ENCODE measurements at regions not wholly inside any gene's neighbourhood (a gene's known extent, or its start where the extent isn't known, plus 50 kb on each side); places are given as distances from the start of the nearest gene placed in this dataset.

DNA sequence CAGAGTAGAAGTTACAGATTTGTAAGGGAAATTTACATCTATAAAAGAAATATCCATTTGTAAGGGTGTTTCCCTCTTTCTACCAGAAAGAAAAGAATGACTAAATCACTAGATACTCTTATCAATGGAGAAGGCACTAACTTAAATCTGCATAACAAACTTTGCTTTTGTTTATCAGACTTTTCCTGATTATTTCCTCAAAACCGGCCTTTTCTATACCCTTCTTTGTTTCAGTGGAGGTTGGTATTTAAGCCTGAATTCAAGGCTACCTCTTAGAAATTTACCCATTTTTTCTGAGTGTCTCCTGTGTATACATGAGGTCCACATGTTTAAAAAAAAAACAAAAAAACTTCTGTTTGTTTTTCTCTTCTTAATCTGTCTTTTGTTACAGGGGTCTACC, 80.4 kb upstream of the GRPR start:
- Mint-ChIP-seq H3K9me3 (ENCODE audit: unreplicated experiment) (no peaks in the 10 kb centered on the region), H3K27me3 (ENCODE audit: low read depth, unreplicated experiment) (no peaks in the 10 kb centered on the region), H3K4me3 (ENCODE audit: unreplicated experiment) (no peak overlapping the region), H3K4me1 (ENCODE audit: low read depth, unreplicated experiment) (no peaks in the 10 kb centered on the region), H3K36me3 (ENCODE audit: low read depth, unreplicated experiment) (no peaks in the 10 kb centered on the region), H3K27ac (ENCODE audit: unreplicated experiment) (no peak overlapping the region)
- FAIRE-seq (no peak), DNase-seq (ENCODE audit: low read depth) (no peak)
- TF ChIP-seq EZH2 (IDR thresholded peaks at IDR 0.05; ENCODE audit: insufficient read depth, low read length), result no peak
- TF ChIP-seq, protein P1, sequence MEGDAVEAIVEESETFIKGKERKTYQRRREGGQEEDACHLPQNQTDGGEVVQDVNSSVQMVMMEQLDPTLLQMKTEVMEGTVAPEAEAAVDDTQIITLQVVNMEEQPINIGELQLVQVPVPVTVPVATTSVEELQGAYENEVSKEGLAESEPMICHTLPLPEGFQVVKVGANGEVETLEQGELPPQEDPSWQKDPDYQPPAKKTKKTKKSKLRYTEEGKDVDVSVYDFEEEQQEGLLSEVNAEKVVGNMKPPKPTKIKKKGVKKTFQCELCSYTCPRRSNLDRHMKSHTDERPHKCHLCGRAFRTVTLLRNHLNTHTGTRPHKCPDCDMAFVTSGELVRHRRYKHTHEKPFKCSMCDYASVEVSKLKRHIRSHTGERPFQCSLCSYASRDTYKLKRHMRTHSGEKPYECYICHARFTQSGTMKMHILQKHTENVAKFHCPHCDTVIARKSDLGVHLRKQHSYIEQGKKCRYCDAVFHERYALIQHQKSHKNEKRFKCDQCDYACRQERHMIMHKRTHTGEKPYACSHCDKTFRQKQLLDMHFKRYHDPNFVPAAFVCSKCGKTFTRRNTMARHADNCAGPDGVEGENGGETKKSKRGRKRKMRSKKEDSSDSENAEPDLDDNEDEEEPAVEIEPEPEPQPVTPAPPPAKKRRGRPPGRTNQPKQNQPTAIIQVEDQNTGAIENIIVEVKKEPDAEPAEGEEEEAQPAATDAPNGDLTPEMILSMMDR (IDR thresholded peaks at IDR 0.05; ENCODE audit: insufficient read depth, low read depth, low read length), result no peak
- H3K27me3 ChIP-seq (ENCODE audit: insufficient read depth, low read length), result no peaks in the 10 kb centered on the region
- H3K9ac ChIP-seq (ENCODE audit: low read length), result no peak overlapping the region
- no peak overlapping the region for H3K4me3 ChIP-seq (ENCODE audit: insufficient read depth, low read depth, low read length)
- H3K9me3 ChIP-seq (ENCODE audit: insufficient read depth, low read depth, low read length), result no peaks in the 10 kb centered on the region
- H3K36me3 ChIP-seq (ENCODE audit: insufficient read depth, low read length), result no peaks in the 10 kb centered on the region
- H3K79me2 ChIP-seq (ENCODE audit: insufficient read depth, low read length), result no peaks in the 10 kb centered on the region
- no peak overlapping the region for H3K27ac ChIP-seq (ENCODE audit: low read depth, low read length)
- H3K4me2 ChIP-seq (ENCODE audit: low read length), result no peak overlapping the region
- no peaks in the 10 kb centered on the region for H4K20me1 ChIP-seq (ENCODE audit: insufficient read depth, low read length)
- no peaks in the 10 kb centered on the region for H3K4me1 ChIP-seq (ENCODE audit: insufficient read depth, low read length)
- H2AFZ ChIP-seq (ENCODE audit: low read depth, low read length), result no peak overlapping the region

DNA sequence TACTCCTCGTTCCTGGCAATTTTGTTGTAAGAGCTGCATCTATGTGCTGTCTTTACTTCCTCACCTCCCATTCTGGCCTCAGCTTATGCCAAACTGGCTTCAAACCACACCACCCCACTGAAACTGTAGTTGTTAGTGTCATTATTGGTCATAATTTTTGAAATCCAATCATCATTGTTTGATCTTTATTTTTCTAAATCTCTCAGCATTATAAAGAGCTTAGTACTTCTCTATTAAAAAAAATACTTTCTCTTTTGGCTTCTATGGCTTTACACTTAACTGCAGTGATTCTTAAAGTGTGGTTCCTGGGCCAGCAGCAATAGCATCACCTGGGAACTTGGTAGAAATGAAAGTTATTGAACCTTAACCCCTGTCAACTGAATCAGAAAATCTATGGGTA, 83.5 kb upstream of the GRPR start:
- H3K4me1 ChIP-seq (ENCODE audit: insufficient read depth, low read length), result no peaks in the 10 kb centered on the region
- Mint-ChIP-seq H3K27me3 (ENCODE audit: low read depth, unreplicated experiment) (no peaks in the 10 kb centered on the region), H3K27ac (ENCODE audit: unreplicated experiment) (no peak overlapping the region), H3K36me3 (ENCODE audit: low read depth, unreplicated experiment) (no peaks in the 10 kb centered on the region), H3K4me1 (ENCODE audit: low read depth, unreplicated experiment) (no peaks in the 10 kb centered on the region), H3K9me3 (ENCODE audit: unreplicated experiment) (no peaks in the 10 kb centered on the region), H3K4me3 (ENCODE audit: unreplicated experiment) (no peak overlapping the region)
- H3K36me3 ChIP-seq (ENCODE audit: insufficient read depth, low read length), result no peaks in the 10 kb centered on the region
- H3K9me3 ChIP-seq (ENCODE audit: insufficient read depth, low read depth, low read length), result no peaks in the 10 kb centered on the region
- DNase-seq (ENCODE audit: low read depth) (no peak), FAIRE-seq (no peak)
- H3K4me2 ChIP-seq (ENCODE audit: low read length), result no peak overlapping the region
- no peak for TF ChIP-seq EZH2 (IDR thresholded peaks at IDR 0.05; ENCODE audit: insufficient read depth, low read length)
- TF ChIP-seq, protein P1 (IDR thresholded peaks at IDR 0.05; ENCODE audit: insufficient read depth, low read depth, low read length), result no peak
- no peaks in the 10 kb centered on the region for H4K20me1 ChIP-seq (ENCODE audit: insufficient read depth, low read length)
- no peaks in the 10 kb centered on the region for H3K27me3 ChIP-seq (ENCODE audit: insufficient read depth, low read length)
- no peaks in the 10 kb centered on the region for H3K79me2 ChIP-seq (ENCODE audit: insufficient read depth, low read length)
- no peak overlapping the region for H3K27ac ChIP-seq (ENCODE audit: low read depth, low read length)
- H3K4me3 ChIP-seq (ENCODE audit: insufficient read depth, low read depth, low read length), result no peak overlapping the region
- no peak overlapping the region for H3K9ac ChIP-seq (ENCODE audit: low read length)
- no peak overlapping the region for H2AFZ ChIP-seq (ENCODE audit: low read depth, low read length)

DNA sequence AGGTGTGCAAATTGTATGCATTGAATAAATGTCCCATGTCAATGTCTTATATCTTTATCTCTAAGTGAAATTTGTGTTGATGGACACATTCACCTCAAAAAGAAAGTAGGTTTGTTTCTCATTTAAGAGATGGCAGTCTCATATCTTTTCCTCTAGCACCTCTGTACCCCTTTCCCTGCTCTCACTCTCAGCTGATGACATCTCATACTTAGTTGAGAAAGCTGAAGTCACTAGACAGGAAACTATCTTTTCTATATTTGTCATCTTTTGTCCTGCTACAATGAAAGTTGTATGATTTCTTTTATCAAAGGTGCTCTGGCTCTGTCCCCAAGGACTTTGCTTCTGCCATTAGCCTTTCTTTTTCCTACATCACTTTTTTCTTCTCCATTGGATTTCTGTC, 84.0 kb upstream of the GRPR start:
- Histone ChIP-seq H3K27me3 (ENCODE audit: insufficient read depth, low read length) (no peaks in the 10 kb centered on the region), H3K9ac (ENCODE audit: low read length) (no peak overlapping the region), H4K20me1 (ENCODE audit: insufficient read depth, low read length) (no peaks in the 10 kb centered on the region), H3K4me2 (ENCODE audit: low read length) (no peak overlapping the region), H3K36me3 (ENCODE audit: insufficient read depth, low read length) (no peaks in the 10 kb centered on the region), H3K27ac (ENCODE audit: low read depth, low read length) (no peak overlapping the region), H3K9me3 (ENCODE audit: insufficient read depth, low read depth, low read length) (no peaks in the 10 kb centered on the region), H3K4me3 (ENCODE audit: insufficient read depth, low read depth, low read length) (no peak overlapping the region), H2AFZ (ENCODE audit: low read depth, low read length) (no peak overlapping the region), H3K4me1 (ENCODE audit: insufficient read depth, low read length) (no peaks in the 10 kb centered on the region), H3K79me2 (ENCODE audit: insufficient read depth, low read length) (no peaks in the 10 kb centered on the region)
- Mint-ChIP-seq H3K9me3 (ENCODE audit: unreplicated experiment) (no peaks in the 10 kb centered on the region), H3K27me3 (ENCODE audit: low read depth, unreplicated experiment) (no peaks in the 10 kb centered on the region), H3K4me1 (ENCODE audit: low read depth, unreplicated experiment) (no peaks in the 10 kb centered on the region), H3K36me3 (ENCODE audit: low read depth, unreplicated experiment) (no peaks in the 10 kb centered on the region), H3K27ac (ENCODE audit: unreplicated experiment) (no peak overlapping the region), H3K4me3 (ENCODE audit: unreplicated experiment) (no peak overlapping the region)
- no peak for TF ChIP-seq EZH2 (IDR thresholded peaks at IDR 0.05; ENCODE audit: insufficient read depth, low read length)
- TF ChIP-seq, protein P1 (IDR thresholded peaks at IDR 0.05; ENCODE audit: insufficient read depth, low read depth, low read length), result no peak
- FAIRE-seq, result no peak
- no peak for DNase-seq (ENCODE audit: low read depth)

Data from astrocyte (in vitro differentiated cells and primary cell).